GM21717 (cell line): ENCODE measurements at regions not wholly inside any gene's neighbourhood (a gene's known extent, or its start where the extent isn't known, plus 50 kb on each side); places are given as distances from the start of the nearest gene placed in this dataset.

ENCODE experiments used
- ATAC-seq: cut with Tn5 transposase; IDR thresholded peaks from one replicate; pipeline ENCODE4 v1.9.1; 2021; ENCODE audit warnings: mild to moderate bottlenecking, moderate library complexity; ENCODE audit not compliant: unreplicated experiment

DNA sequence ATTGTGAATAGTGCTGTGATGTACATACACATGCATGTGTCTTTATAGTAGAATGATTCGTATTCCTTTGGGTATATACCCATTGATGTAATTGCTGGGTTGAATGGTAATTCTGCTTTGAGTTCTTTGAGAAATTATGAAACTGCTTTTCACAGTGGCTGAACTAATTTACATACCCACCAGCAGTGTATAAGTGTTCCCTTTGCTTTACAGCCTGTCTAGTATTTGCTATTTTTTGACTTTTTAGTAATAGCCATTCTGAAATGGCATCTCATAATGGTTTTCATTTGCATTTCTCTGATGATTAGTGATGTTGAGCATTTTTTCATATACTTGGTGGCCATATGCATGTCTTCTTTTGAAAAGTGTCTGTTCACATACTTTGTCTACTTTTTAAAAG is 54.5 kb upstream of the FAM78B start:
- no peak for ATAC-seq

DNA sequence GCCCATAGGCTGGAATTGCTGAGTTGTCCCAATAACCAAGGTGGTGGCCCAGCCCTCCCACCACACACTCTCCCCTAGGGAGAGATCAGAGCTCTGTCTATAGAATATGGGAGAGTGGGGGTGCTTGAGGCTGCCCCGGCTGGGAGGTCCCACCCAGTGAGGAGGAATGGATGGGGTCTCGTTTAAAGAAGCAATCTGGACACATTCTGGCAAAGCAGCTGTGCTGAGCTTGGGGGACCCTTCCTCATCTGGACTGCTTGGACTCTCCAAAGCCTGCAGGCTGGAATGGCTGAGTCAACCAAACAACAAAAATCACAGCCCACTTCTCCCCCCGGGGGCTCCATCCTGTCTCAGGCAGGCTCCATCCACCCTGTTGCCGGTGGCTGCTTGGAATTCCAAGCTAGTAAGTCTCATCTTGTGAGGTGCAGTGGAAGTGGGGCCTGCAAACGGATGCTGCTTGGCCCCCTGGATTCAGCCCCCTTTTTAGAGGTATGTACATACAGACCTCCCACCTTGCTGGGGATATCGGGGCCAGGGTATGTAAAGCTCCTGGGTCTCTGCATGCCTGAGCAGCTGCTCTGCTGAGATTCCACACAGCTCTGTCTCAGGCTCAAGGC is 67.1 kb upstream of the FAM78B start:
- ATAC-seq, result no peak

DNA sequence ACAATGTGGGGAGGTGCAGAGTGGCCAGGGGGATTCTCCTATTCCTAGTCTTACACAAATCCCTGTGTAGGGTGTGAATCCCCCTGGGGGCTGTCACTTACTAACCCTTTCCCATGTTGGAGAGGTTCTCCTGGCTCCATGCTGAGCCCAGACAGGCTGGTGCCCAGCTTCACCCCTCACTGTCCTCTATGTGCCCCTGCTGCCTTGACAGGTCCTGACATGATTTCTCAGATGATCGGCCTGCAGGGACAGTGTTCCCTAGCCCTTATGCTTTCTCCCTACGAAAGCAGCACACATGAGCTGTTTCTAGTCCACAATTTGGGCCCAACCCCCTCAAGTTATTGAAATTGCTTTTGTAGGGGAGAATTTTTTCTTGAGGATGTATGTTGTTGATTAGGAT is 68.9 kb upstream of the FAM78B start:
- ATAC-seq, result no peak

DNA sequence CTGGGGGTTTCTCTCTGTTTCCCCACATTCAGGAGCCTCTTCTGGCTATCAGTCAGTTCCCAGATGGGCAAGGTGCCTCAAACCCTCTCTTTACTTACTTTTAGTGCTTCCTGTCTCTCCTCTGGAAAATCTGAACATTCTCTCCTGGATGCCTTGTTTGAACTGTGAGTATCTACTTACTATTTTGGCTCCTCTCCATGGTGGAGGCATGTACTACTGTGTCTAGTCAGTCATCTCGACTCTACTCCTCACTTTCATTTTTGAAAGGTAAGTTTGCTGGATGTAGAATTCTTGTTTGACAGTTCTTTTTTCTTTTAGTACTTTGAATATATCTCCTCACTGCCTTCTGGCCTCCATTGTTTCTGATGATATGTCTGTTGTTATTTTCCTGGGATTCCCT is 70.9 kb upstream of the FAM78B start:
- ATAC-seq, result no peak

DNA sequence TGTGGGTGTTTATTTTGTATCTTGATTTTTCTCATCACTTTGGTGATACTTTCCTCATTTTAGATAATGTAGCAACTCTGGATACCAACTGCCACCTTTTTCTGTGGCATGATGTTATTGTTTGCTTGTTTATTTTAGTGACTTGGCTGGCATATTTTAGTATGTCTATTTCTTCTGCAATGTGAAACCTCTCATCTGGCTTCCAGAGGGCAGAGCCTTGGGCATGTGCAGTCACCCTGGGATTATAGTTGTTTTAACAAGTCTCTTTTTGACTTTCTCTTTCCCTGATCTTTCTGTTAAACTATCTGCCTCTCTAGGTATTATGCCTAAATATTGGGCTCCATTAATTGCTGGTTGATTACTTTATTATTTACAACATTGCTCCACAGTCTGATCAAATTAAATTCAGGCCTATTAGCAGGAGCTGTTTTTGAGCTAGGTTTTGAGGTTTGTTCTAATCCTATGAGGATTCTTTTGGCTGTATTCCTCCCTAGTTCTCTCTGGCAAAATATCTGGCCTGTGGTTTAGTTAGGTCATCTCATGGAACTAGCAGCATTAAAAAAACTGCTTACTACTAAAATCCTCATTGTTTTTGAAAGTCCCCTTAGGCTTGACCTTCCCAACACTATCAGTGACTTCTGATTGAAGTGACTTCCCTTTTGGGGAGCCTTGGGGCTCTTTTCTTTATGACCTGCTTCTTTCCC is 86.4 kb upstream of the FAM78B start:
- ATAC-seq, result no peak

DNA sequence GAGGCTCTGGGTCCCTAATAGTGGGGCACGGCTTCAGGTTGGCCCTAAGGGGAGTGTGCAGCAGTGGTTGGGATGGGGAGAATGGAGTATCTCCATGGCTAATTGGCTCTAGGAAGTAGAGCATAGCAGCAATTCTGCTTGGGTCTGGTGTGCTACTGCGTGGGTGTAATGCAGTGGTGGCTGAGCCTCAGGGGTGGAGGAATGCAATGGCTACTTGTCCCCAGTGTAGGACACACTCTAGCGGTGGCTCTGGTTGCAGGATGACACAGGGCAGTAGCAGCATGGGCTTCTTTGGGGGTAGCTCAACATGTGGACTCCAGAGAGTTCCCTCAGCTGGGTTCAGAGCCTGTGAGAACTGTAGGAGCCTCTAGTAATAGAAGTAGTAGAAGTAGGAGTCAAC is 91.2 kb upstream of the FAM78B start:
- no peak for ATAC-seq

DNA sequence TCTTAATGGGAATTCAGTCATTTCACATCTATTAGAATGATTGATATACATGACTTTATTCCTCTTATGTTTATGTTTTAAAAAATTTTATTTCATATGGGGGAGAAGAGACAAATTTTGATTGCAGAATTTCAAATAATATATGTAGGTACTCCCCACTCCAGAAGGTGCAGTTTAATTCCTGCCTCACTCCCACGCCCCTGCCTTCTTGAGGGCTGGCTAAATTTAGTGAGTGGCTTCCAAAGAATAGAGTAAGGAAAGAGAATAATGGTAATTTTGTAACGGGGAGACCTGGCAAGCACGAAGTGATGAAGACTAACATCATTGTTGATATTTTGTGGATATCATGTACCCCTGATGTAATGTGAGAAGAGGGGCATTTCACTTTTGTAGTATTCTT is 94.7 kb upstream of the FAM78B start:
- ATAC-seq, result no peak

DNA sequence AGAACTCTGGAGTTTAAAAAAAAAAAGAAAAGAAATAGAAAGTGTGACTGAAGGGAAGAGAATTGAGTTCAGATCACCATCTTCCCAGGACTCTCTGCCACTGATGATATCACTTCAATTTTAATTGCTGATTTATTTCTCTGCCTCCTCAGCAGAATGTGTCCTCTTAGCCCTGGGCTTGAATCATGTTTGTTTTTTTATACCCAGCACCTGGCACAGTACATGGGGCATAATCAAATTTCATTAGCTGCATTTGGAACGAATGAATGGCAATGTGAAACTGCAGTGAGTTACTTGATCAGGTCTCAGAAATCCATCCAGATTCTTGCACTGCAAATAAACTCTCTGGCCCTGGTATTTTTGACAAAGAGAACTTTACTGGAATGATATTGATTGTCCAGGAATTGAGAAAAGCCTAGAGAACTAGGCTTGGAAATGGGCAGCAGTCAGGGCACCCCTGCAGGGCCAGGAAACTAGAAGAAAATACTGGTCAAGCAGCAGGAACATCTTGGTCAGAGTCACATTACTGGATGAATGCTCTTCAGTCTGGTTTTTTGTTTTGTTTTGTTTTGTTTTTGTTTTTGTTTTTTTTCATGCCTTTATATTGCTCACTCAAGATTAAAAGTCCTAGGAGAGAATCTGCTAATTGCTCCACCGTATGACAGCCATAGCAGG is 103.8 kb upstream of the FAM78B start:
- ATAC-seq, result no peak

DNA sequence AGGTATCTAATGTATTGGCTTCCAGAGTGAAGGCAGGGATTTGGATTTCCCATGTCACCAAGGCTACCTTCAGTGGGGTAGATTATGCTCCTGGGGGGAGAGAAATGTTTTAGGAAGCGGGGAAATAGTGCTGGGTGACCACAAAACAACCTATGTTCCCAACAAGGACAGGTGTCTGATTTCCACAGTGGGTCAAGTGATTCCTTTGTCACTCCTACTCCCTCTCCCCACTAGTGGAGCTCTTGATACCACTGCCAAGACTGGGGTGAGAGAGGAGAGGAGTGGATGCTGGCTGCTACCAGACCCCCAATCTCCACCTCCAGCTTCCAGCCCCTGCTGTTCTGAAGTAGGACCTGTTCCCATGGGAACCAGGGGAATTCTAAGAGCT is 104.3 kb upstream of the FAM78B start:
- ATAC-seq, result no peak

DNA sequence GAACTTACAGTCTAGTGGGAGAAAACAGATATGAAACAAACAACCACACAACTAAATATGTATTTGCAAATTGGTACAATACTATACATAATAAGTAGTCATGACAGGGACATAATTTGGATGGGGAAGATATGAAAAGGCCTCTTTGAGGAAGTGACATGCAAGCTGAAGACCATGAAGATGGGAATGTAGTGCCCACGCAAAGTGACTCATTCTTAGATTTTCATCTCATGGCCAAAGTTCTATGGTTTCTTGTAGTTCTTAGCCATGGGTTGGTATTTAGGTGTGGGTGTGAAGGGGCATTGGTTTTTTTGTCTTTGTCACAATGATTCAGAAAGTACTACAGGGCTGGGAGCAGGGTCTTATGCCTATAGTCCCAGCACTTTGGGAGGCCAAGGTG is 105.4 kb upstream of the FAM78B start:
- ATAC-seq, result peak; percentile 67

DNA sequence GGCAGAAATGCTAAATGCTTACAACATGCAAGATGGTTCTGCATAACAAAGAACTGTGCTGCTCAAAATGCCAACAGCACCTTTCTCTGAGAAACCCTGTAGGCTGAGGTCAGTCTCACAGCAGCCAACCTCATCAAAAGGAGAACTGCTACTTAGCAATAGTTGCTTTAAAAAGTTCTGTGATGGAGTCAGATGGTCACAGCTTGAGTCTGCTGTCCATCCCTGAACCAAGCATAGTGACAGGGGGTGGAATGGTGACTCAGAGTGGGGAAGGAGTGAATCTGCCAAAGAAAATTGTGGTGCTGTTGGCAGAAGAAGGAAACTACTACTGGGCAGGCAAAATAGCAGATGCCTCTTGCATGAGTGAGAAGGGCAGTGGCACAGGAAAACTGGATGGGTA is 106.0 kb upstream of the FAM78B start:
- no peak for ATAC-seq

DNA sequence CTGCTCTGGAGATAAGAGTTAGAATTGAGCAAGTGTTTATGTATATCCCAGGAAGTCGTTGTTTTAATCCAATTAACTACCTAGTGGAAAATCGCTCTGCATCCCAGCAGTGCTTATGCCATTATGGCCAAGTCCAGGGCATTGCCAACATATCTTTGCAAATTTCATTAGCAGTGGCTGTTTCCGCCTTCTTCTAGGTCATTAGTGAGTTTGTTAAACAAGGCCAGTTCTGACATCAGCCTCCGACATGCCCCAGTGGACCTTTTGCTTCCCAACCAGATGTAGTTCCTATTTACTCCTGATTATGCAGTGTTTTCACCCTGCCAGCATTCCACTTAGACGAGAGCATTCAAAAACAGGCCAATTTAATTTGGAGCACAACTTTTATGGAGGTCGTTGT is 106.8 kb upstream of the FAM78B start:
- no peak for ATAC-seq

DNA sequence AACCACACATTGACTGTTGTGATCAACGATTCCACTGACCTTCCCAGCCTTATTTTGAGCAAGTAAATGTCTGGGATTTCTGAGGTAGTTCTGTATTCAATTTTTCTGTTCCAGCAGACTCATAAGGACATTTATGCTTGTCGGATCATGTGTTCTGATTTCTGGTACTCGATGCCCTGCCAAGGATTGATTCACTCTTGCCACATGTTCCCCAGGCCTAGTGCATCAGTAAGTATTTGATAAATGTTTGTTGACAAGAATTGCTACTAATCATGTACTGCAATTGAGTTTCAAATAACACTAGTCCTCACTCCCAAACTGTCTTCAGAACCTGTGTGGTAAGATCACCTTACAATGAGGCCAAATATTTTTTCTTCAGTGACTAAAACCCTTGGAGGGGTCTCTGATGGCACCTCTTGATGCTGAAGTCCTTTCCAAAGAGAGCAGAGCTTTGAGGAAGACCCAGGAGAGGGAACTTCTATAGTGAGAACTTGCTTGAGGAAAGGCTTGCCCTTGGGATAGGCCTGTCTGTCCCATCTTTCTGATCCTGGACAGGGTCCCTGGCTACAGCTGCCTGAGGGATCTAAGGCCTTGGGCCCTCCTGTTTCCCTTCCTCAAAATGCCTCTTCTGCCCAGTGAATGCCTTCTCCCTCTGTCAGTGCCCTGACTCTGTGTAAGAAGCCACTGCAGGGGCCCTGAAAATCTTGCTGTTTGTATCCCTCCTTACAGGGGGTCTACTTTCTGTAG is 115.8 kb upstream of the FAM78B start:
- no peak for ATAC-seq

DNA sequence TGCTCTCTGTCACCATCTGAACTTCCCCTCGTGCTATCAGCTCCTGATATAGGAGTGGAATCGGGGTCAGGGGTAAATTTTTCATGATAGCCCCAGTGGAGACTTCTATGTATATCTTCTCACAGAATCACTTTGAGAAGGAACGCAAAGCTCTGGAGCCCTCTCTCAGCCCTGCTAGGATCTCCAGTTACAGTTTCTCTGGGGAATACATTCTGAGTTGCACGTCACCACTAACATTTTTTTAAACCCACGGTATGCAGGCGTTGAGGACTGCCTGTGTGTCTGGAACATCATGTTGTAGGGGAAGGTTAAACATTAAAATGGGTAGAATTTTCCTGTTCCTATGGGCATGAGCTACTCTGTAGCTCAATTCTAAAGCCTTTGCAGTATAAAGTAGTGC is 116.4 kb upstream of the FAM78B start:
- ATAC-seq, result no peak

DNA sequence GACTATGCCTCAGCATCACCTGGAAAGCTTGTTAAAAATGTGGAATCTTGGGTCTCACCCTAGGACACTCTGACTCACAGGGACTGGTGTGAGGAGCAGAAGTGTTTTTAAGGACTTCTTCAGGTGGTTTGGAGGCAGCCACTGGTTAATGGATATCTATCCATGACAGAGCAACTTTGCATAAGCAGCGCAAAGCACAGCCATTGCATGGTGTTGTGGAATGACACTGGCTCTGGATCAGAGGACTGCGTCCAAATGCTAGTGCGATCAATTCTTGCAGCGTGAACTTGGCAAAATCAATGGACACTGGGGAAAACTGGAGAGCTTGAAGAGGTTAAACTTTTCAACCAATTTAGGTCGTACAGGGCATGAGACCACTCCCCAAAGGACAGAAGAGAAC is 116.8 kb upstream of the FAM78B start:
- no peak for ATAC-seq

DNA sequence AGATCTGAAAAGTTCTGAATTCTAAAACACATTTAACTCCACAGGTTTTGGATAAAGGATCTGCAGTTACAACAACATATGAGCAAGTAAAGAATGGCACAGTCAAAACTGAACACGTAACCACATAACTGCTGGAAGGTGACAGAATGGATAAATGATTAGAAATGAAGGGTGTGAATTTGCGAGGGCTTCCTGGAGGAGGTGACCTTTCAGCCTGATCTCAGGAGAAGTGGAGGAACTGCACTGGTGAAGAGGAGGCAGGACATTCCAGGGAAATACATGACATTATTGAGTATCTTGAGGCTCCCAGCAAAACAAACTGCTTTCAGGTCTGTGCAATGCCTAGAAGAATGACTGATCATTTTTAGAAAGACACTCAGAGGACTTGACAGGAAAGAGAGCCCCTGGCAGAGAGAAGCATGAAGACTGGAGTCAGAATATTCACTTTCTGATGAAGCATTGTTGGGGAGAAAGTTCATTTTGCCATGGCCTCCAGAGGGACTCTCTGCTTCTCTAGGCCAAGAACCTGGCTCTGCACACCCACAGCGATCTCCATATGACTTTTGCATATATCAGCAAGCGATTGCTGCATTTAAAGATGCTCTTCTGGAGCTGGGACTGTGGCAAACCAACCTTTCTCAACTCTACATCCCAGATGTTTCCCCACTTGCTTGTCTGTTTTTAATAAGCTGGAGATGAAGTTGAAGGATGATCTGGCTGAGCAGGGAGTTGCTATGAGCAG is 122.7 kb upstream of the FAM78B start:
- no peak for ATAC-seq

DNA sequence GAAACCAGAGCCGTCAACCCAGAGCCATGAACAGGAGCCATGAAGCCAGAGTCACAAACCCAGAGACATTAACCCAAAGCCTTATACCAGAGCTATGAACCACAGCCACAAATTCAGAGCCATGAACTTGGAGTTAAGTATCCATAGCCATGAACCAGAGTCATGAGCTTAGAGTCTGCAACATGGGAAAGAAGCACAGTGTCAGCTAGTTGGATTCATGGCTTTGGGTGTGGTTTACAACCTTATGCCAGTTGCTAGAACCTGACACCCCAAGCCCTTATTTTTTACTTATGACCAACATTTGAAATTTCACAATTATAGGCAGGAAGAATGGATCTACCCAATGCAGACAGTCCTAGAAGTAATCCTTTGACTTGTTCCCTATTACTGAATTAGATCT is 128.9 kb upstream of the FAM78B start:
- ATAC-seq, result no peak

DNA sequence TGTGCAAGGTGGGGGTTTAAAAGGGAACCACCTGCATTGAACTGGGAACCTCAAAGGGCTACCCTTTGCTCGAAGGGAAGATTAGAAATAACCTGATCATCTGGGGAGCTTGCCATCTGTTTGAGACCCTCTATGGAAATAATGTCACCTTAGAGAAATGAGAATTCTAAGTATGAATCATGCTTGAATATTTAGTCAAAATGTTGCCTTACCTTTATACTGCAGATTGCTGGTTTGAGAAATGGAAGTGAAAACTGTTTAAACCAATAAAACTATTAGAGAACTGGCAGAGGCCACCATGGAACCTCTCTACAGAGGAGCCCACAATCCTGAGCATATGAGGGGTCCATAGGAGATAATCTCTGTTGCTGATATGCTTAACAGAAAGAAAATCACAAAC is 131.2 kb upstream of the FAM78B start:
- ATAC-seq, result peak; percentile 57

DNA sequence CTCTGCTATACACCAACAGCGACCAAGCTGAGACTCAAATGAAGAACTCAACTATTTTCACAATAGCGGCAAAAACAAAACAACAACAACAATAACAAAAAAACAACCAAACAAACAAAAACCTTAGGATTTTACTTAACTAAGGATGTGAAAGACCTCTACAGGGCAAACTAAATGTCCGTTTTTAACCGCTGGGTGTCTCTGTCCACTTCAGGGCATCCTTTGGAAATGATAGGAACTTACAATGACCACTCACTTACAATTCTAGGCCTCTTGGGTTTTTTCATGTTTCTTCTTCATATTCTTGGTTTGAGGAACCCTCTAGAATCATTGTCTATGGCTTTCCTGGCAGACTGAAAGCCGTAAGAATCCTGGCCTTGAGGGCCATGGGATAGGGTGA is 134.0 kb upstream of the FAM78B start:
- ATAC-seq, result no peak

DNA sequence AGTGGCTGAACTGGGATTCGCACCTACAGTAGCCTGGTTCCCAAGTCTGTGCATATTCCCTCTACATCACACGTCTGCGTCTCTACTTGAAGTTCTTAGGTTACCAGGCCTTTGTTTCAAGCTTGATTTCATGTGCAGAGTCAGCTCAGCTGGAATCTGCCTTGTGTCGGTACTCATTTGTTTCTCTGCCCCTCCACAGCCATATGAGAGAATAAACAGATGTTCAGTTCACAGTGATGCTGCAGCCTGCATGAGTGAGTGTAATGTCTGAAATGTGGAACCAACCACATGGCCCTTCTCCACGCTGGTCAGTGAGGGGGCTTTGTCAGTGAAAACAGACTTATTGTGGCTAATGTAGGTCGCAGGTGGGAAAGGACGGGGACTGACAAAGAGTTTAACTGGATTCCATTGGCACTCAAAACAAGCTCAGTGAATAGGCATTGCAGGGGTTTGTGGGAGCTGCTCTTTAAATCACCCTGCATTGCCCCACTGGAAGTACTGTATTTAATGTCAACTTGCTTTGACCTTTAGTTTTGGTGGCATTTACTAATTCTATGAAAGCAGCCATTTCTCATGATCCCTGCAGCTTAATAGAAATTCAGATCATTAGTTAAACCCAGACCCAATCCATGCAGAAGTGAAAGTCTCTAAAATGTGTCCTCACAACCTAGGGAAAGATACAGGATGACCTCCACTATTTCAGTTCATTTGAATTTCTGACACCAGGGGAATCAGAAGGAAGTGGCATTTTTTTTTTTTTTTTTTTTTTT is 136.4 kb upstream of the FAM78B start:
- ATAC-seq, result no peak
